HCT116 (cell line): ENCODE measurements at regions not wholly inside any gene's neighbourhood (a gene's known extent, or its start where the extent isn't known, plus 50 kb on each side); places are given as distances from the start of the nearest gene placed in this dataset.

ENCODE experiments used
- ATAC-seq: fragments of 200-7000 bp; cut with Tn5 transposase; 2 replicates; pipeline ENCODE4 v1.9.1; 2020; ENCODE audit warnings: mild to moderate bottlenecking, moderate library complexity
- BruUV-seq: library from RNA; stranded (reverse); fragments of 400-500 nt; replicated peaks from 2 replicates; lab custom pipeline; 2021; lab: Mats Ljungman, UMichigan
- CTCF ChIA-PET: fragments of 300-600 bp; sonication (Branson Sonifier 250); formaldehyde crosslinking; loops from one replicate; lab custom pipeline; 2021; ENCODE audit warnings: antibody characterized with exemption; lab: Charles Lee
- POLR2A ChIA-PET: fragments of 300-600, 350-600 bp; sonication (Branson Sonifier 250); formaldehyde crosslinking; loops from one replicate; lab custom pipeline; 2021; ENCODE audit warnings: antibody characterized with exemption; lab: Charles Lee
- RAD21 ChIA-PET, 2 experiments: fragments of 300-600 bp; sonication (Branson Sonifier 250); formaldehyde crosslinking; loops; one replicate each; lab custom pipeline; 2023; ENCODE audit warnings: low total read pairs in 2 of 2; ENCODE audit not compliant: uncharacterized antibody in 2 of 2, unreplicated experiment in 2 of 2, low non-redundant PET in 1 of 2; lab: Charles Lee
- DNase-seq: peaks from one replicate; pipeline ENCODE4 v3.0.0-alpha.2; 2010; ENCODE audit warnings: low read depth, low spot score
- H2AFZ ChIP-seq: fragments of 200-600 bp; shearing (Covaris generic), sonication (generic); 2 replicates; pipeline ENCODE4 v1.6.1; 2017; ENCODE audit warnings: low read depth, mixed run types, mixed read lengths, antibody characterized with exemption, low read length; ENCODE audit not compliant: poor library complexity, severe bottlenecking
- H3K27ac ChIP-seq: 2 replicates; pipeline ENCODE4 v1.5.1; 2012; ENCODE audit warnings: low read depth, low read length
- H3K27me3 ChIP-seq: fragments of 200-600 bp; sonication (generic); 2 replicates; pipeline ENCODE4 v1.6.1; 2016; ENCODE audit warnings: mixed run types, low read length, mixed read lengths; ENCODE audit not compliant: insufficient read depth
- H3K36me3 ChIP-seq, 2 experiments: fragments of 200-500 bp in 1 of 2; fragments of 200-600 bp in 1 of 2; sonication (Bioruptor generic) in 1 of 2; sonication (generic) in 1 of 2; 2 replicates each; pipeline versions ENCODE4 v1.5.1 to v1.6.1; 2014 to 2016; ENCODE audit warnings: low read length in 2 of 2, inconsistent platforms in 1 of 2, mixed read lengths in 1 of 2, mixed run types in 1 of 2; ENCODE audit not compliant: insufficient read depth in 2 of 2, control insufficient read depth in 1 of 2
- H3K4me1 ChIP-seq, 2 experiments: fragments of 200-600 bp in 1 of 2; sonication (generic) in 1 of 2; 2 replicates each; pipeline versions ENCODE4 v1.5.1 to v1.6.1; 2012 to 2017; ENCODE audit warnings: low read length in 2 of 2, inconsistent platforms in 1 of 2, mild to moderate bottlenecking in 1 of 2, mixed read lengths in 1 of 2, mixed run types in 1 of 2, moderate library complexity in 1 of 2; ENCODE audit not compliant: insufficient read depth in 2 of 2, control insufficient read depth in 1 of 2
- H3K4me2 ChIP-seq: fragments of 200-600 bp; sonication (generic); 2 replicates; pipeline ENCODE4 v1.6.1; 2017; ENCODE audit warnings: mixed run types, low read length, mixed read lengths
- H3K4me3 ChIP-seq, 2 experiments: fragments of 200-600 bp in 1 of 2; sonication (generic) in 1 of 2; replicated peaks in 1 of 2; 2 replicates each; pipeline ENCODE4 v1.5.1; 2011 to 2016; ENCODE audit warnings: low read length in 2 of 2, control low read depth in 1 of 2, low read depth in 1 of 2, mild to moderate bottlenecking in 1 of 2, mixed read lengths in 1 of 2, mixed run types in 1 of 2
- H3K79me2 ChIP-seq: fragments of 200-600 bp; sonication (generic); 2 replicates; pipeline ENCODE4 v1.6.1; 2017; ENCODE audit warnings: mild to moderate bottlenecking, mixed run types, low read length, moderate library complexity, mixed read lengths; ENCODE audit not compliant: insufficient read depth
- H3K9ac ChIP-seq: fragments of 200-600 bp; sonication (generic); 2 replicates; pipeline ENCODE4 v1.6.1; 2016; ENCODE audit warnings: low read length, mixed read lengths
- H3K9me2 ChIP-seq: fragments of 200-600 bp; sonication (generic), shearing (Covaris generic); 2 replicates; pipeline ENCODE4 v1.6.1; 2017; ENCODE audit warnings: mixed run types, mild to moderate bottlenecking, moderate library complexity; ENCODE audit not compliant: insufficient read depth
- H3K9me3 ChIP-seq, 2 experiments: fragments of 200-500 bp in 1 of 2; fragments of 200-600 bp in 1 of 2; sonication (Bioruptor generic) in 1 of 2; sonication (generic) in 1 of 2; 2 replicates each; pipeline ENCODE4 v1.6.1; 2014 to 2017; ENCODE audit warnings: low read length in 2 of 2, mixed read lengths in 2 of 2, inconsistent platforms in 1 of 2, low read depth in 1 of 2, mild to moderate bottlenecking in 1 of 2, mixed run types in 1 of 2, moderate library complexity in 1 of 2; ENCODE audit not compliant: control insufficient read depth in 1 of 2, insufficient read depth in 1 of 2
- H4K20me1 ChIP-seq: fragments of 200-600 bp; sonication (generic), shearing (Covaris generic); 2 replicates; pipeline ENCODE4 v1.6.1; 2017; ENCODE audit warnings: mixed run types, mild to moderate bottlenecking, moderate library complexity; ENCODE audit not compliant: insufficient read depth
- CBX3 ChIP-seq: IDR thresholded peaks from 2 replicates; pipeline ENCODE4 v1.6.1; 2012; ENCODE audit warnings: low read depth
- CEBPB ChIP-seq: IDR thresholded peaks from 2 replicates; pipeline ENCODE4 v1.6.1; 2012; ENCODE audit warnings: low read depth
- CTCF ChIP-seq, 3 experiments: fragments of 200-600 bp in 1 of 3; sonication (generic) in 1 of 3; IDR thresholded peaks in 2 of 3; conservative IDR thresholded peaks in 1 of 3; 2 replicates each; pipeline ENCODE4 v1.5.1; 2012 to 2017; ENCODE audit warnings: low read depth in 2 of 3, low read length in 2 of 3, antibody characterized with exemption in 1 of 3, borderline replicate concordance in 1 of 3, control low read depth in 1 of 3, mild to moderate bottlenecking in 1 of 3, mixed read lengths in 1 of 3, mixed run types in 1 of 3, moderate library complexity in 1 of 3; ENCODE audit not compliant: insufficient read depth in 1 of 3
- EGR1 ChIP-seq: IDR thresholded peaks from 2 replicates; pipeline ENCODE4 v1.6.1; 2012; ENCODE audit warnings: low read depth
- ELF1 ChIP-seq: IDR thresholded peaks from 2 replicates; pipeline ENCODE4 v1.6.1; 2012; ENCODE audit warnings: low read depth, borderline replicate concordance
- POLR2A ChIP-seq: IDR thresholded peaks from 2 replicates; pipeline ENCODE4 v1.7.0; 2011; ENCODE audit warnings: borderline replicate concordance; ENCODE audit not compliant: insufficient read depth, insufficient read length; ENCODE audit errors: extremely low read depth
- SP1 ChIP-seq: IDR thresholded peaks from 2 replicates; pipeline ENCODE4 v1.6.1; 2012; ENCODE audit warnings: low read depth
- SRF ChIP-seq: IDR thresholded peaks from 2 replicates; pipeline ENCODE4 v1.6.1; 2012; ENCODE audit warnings: low read depth
- ZBTB33 ChIP-seq: IDR thresholded peaks from 2 replicates; pipeline ENCODE4 v1.6.1; 2011; ENCODE audit warnings: mild to moderate bottlenecking, low read length, moderate library complexity; ENCODE audit not compliant: insufficient replicate concordance; ENCODE audit errors: extremely low read depth
- intact Hi-C: fragments of 100-400 bp; cut with micrococcal nuclease; formaldehyde crosslinking; loops from 2 replicates; pipeline ENCODE4 v1.10.0; 2022

GRCh38 chr10:60681103-60681502 lies 97.2 kb upstream of the CDK1 start:
- BruUV-seq, result no TSS peak
- no peaks in the 10 kb centered on the region for H3K4me1 ChIP-seq
- H3K79me2 ChIP-seq, result no peaks in the 10 kb centered on the region
- ChIA-PET RAD21 (no interaction called here), POLR2A (no interaction called here), CTCF (no interaction called here)
- no peaks in the 10 kb centered on the region for H3K36me3 ChIP-seq
- no peak for DNase-seq
- TF ChIP-seq CTCF (IDR thresholded peaks at IDR 0.05 in 2 of 3, conservative IDR thresholded peaks at IDR 0.05 in 1 of 3; ENCODE audit: borderline replicate concordance in 1 of 3, insufficient read depth in 1 of 3, low read depth in 2 of 3, low read length in 2 of 3) (no peak), SRF (no peak), ELF1 (no peak), POLR2A (no peak), CBX3 (no peak), SP1 (no peak), ZBTB33 (no peak), EGR1 (no peak), CEBPB (no peak)
- H3K9me3 ChIP-seq, result no peaks in the 10 kb centered on the region
- H4K20me1 ChIP-seq, result no peaks in the 10 kb centered on the region
- ATAC-seq, result no peak
- no peak overlapping the region for H3K27ac ChIP-seq
- no peaks in the 10 kb centered on the region for H3K27me3 ChIP-seq
- no peaks in the 10 kb centered on the region for H3K9me2 ChIP-seq
- H3K4me3 ChIP-seq, result no peak overlapping the region
- H2AFZ ChIP-seq, result no peak overlapping the region
- H3K9ac ChIP-seq, result no peak overlapping the region
- no peak overlapping the region for H3K4me2 ChIP-seq
- intact Hi-C loops, result no loop called here
